ENCODE measurements at regions not wholly inside any gene's neighbourhood (a gene's known extent, or its start where the extent isn't known, plus 50 kb on each side); places are given as distances from the start of the nearest gene placed in this dataset.

- TF ChIP-seq EZH2phosphoT487 (IDR thresholded peaks at IDR 0.05; ENCODE audit: insufficient read depth, low read depth) = no peak
- no peak for TF ChIP-seq EZH2 (IDR thresholded peaks at IDR 0.05; ENCODE audit: insufficient read depth, poor library complexity, severe bottlenecking)
Observed at GRCh38 chr20:39623584-39624234, 661.6 kb downstream of the DHX35 start.
